ENCODE measurements at regions not wholly inside any gene's neighbourhood (a gene's known extent, or its start where the extent isn't known, plus 50 kb on each side); places are given as distances from the start of the nearest gene placed in this dataset.

- Histone ChIP-seq H2AFZ (replicated peaks) (no peak overlapping the region), H3K4me1 (peaks cover 21% of the 10 kb centered on the region), H3K4me2 (no peak overlapping the region), H3K79me2 (ENCODE audit: low read depth) (no peaks in the 10 kb centered on the region), H3K27ac (no peak overlapping the region), H3K9me3 (ENCODE audit: low read depth) (no peaks in the 10 kb centered on the region), H4K20me1 (ENCODE audit: low read depth) (no peaks in the 10 kb centered on the region), H3K27me3 (no peaks in the 10 kb centered on the region), H3K36me3 (no peaks in the 10 kb centered on the region), H3K4me3 (no peak overlapping the region), H3K9ac (no peak overlapping the region), H3F3A (ENCODE audit: low read depth) (no peaks in the 10 kb centered on the region)
- no peaks in the 10 kb centered on the region for H3K27me3 Mint-ChIP-seq (ENCODE audit: insufficient read depth, low read depth)
- H3K36me3 Mint-ChIP-seq, result no peaks in the 10 kb centered on the region
- no peak for TF ChIP-seq CTCF (IDR thresholded peaks at IDR 0.05)
- TF ChIP-seq EZH2phosphoT487 (IDR thresholded peaks at IDR 0.05), result no peak
- no peak for TF ChIP-seq EZH2 (IDR thresholded peaks at IDR 0.05)
- H3K9me3 Mint-ChIP-seq, result no peaks in the 10 kb centered on the region
- no peak overlapping the region for H3K27ac Mint-ChIP-seq
- no peak for DNase-seq (ENCODE audit: low spot score)
- H3K4me1 Mint-ChIP-seq, result peaks cover 8% of the 10 kb centered on the region
- no peak overlapping the region for H3K4me3 Mint-ChIP-seq
Measured at GRCh38 chr20:8951164-8951563, 117.7 kb upstream of the PLCB4 start.

- TF ChIP-seq EZH2phosphoT487 (IDR thresholded peaks at IDR 0.05) (no peak), CTCF (IDR thresholded peaks at IDR 0.05) (no peak), EZH2 (IDR thresholded peaks at IDR 0.05) (no peak)
- Mint-ChIP-seq H3K4me3 (no peak overlapping the region), H3K4me1 (no peaks in the 10 kb centered on the region), H3K27me3 (ENCODE audit: insufficient read depth, low read depth) (no peaks in the 10 kb centered on the region), H3K9me3 (no peaks in the 10 kb centered on the region), H3K36me3 (no peaks in the 10 kb centered on the region), H3K27ac (no peak overlapping the region)
- H3K4me1 ChIP-seq, result peaks cover 7% of the 10 kb centered on the region
- no peak overlapping the region for H3K4me3 ChIP-seq
- DNase-seq (ENCODE audit: low spot score), result no peak
- H3K79me2 ChIP-seq (ENCODE audit: low read depth), result no peaks in the 10 kb centered on the region
- H4K20me1 ChIP-seq (ENCODE audit: low read depth), result no peaks in the 10 kb centered on the region
- H3F3A ChIP-seq (ENCODE audit: low read depth), result no peaks in the 10 kb centered on the region
- H3K27ac ChIP-seq, result no peak overlapping the region
- no peak overlapping the region for H3K9ac ChIP-seq
- H3K9me3 ChIP-seq (ENCODE audit: low read depth), result no peaks in the 10 kb centered on the region
- H3K4me2 ChIP-seq, result no peak overlapping the region
- no peak overlapping the region for H2AFZ ChIP-seq (replicated peaks)
- no peaks in the 10 kb centered on the region for H3K36me3 ChIP-seq
- no peaks in the 10 kb centered on the region for H3K27me3 ChIP-seq
Measured at GRCh38 chr20:8952721-8953120, 116.2 kb upstream of the PLCB4 start.

- H3K27ac Mint-ChIP-seq, result no peak overlapping the region
- no peak for DNase-seq (ENCODE audit: low spot score)
- no peak overlapping the region for H3K4me3 ChIP-seq
Measured at GRCh38 chr20:8953300-8953699, 115.6 kb upstream of the PLCB4 start.

More at GRCh38 chr20:8953300-8953699, 115.6 kb upstream of the PLCB4 start:
- Histone ChIP-seq H3F3A (ENCODE audit: low read depth) (no peaks in the 10 kb centered on the region), H3K27ac (no peak overlapping the region), H2AFZ (replicated peaks) (no peak overlapping the region), H3K79me2 (ENCODE audit: low read depth) (no peaks in the 10 kb centered on the region), H3K9me3 (ENCODE audit: low read depth) (no peaks in the 10 kb centered on the region), H3K27me3 (no peaks in the 10 kb centered on the region), H4K20me1 (ENCODE audit: low read depth) (no peaks in the 10 kb centered on the region), H3K9ac (no peak overlapping the region), H3K4me2 (no peak overlapping the region), H3K4me1 (peaks cover 4% of the 10 kb centered on the region), H3K36me3 (no peaks in the 10 kb centered on the region)
- Mint-ChIP-seq H3K27me3 (ENCODE audit: insufficient read depth, low read depth) (no peaks in the 10 kb centered on the region), H3K9me3 (no peaks in the 10 kb centered on the region), H3K4me1 (no peaks in the 10 kb centered on the region), H3K36me3 (no peaks in the 10 kb centered on the region), H3K4me3 (no peak overlapping the region)
- no peak for TF ChIP-seq EZH2 (IDR thresholded peaks at IDR 0.05)
- peak; percentile 14 for TF ChIP-seq CTCF (IDR thresholded peaks at IDR 0.05)
- TF ChIP-seq EZH2phosphoT487 (IDR thresholded peaks at IDR 0.05), result no peak

Data from neural progenitor cell (in vitro differentiated cells).